NK-92 treated with Interleukin-12 subunit alpha and Interleukin-12 subunit beta, amount 100 ng/mL, for 24 hours (cell line): ENCODE measurements at regions not wholly inside any gene's neighbourhood (a gene's known extent, or its start where the extent isn't known, plus 50 kb on each side); places are given as distances from the start of the nearest gene placed in this dataset.
A peak's percentile ranks its signal among the peaks of the same experiment; 100 is the strongest.

ENCODE experiments used
- DNase-seq: peaks from one replicate; lab custom pipeline; 2025; lab: John Stamatoyannopoulos, UW

GRCh38 chr10:111822661-111823060 is 360.9 kb downstream of the GPAM start:
- DNase-seq = no peak

GRCh38 chr10:111824128-111824527 is 359.4 kb downstream of the GPAM start:
- no peak for DNase-seq

- DNase-seq = no peak
Observed at GRCh38 chr10:111830359-111830758, 353.2 kb downstream of the GPAM start.

GRCh38 chr10:111831058-111831457 is 352.5 kb downstream of the GPAM start:
- no peak for DNase-seq

- DNase-seq = no peak
Observed at GRCh38 chr10:111833251-111833650, 350.3 kb downstream of the GPAM start.

- no peak for DNase-seq
Observed at GRCh38 chr10:111835574-111835973, 348.0 kb downstream of the GPAM start.

- DNase-seq = no peak
Observed at GRCh38 chr10:111836064-111836463, 347.5 kb downstream of the GPAM start.

- no peak for DNase-seq
Observed at GRCh38 chr10:111836571-111836970, 347.0 kb downstream of the GPAM start.

- DNase-seq = no peak
Observed at GRCh38 chr10:111837086-111837485, 346.5 kb downstream of the GPAM start.

GRCh38 chr10:111837985-111838384 is 345.6 kb downstream of the GPAM start:
- DNase-seq = no peak

GRCh38 chr10:111840546-111840945 is 343.0 kb downstream of the GPAM start:
- no peak for DNase-seq

- no peak for DNase-seq
Observed at GRCh38 chr10:111852801-111853200, 330.8 kb downstream of the GPAM start.

- DNase-seq = no peak
Observed at GRCh38 chr10:111856631-111857030, 326.9 kb downstream of the GPAM start.

GRCh38 chr10:111865550-111865949 is 318.0 kb downstream of the GPAM start:
- DNase-seq = no peak

GRCh38 chr10:111871458-111871857 is 312.1 kb downstream of the GPAM start:
- no peak for DNase-seq

- DNase-seq = peak; percentile 3
Observed at GRCh38 chr10:111872591-111872990, 311.0 kb downstream of the GPAM start.

GRCh38 chr10:111873041-111873440 is 310.5 kb downstream of the GPAM start:
- no peak for DNase-seq

- no peak for DNase-seq
Observed at GRCh38 chr10:111873621-111874135, 309.9 kb downstream of the GPAM start.

GRCh38 chr10:111874576-111874975 is 309.0 kb downstream of the GPAM start:
- DNase-seq = no peak

- DNase-seq = no peak
Observed at GRCh38 chr10:111875725-111876124, 307.8 kb downstream of the GPAM start.

- DNase-seq = no peak
Observed at GRCh38 chr10:111877258-111877657, 306.3 kb downstream of the GPAM start.

- DNase-seq = no peak
Observed at GRCh38 chr10:111879969-111880368, 303.6 kb downstream of the GPAM start.

GRCh38 chr10:111885046-111885445 is 298.5 kb downstream of the GPAM start:
- no peak for DNase-seq

GRCh38 chr10:111885919-111886318 is 297.6 kb downstream of the GPAM start:
- DNase-seq = no peak

- DNase-seq = no peak
Observed at GRCh38 chr10:111887266-111887665, 296.3 kb downstream of the GPAM start.
